H1 (cell line): ENCODE measurements at regions not wholly inside any gene's neighbourhood (a gene's known extent, or its start where the extent isn't known, plus 50 kb on each side); places are given as distances from the start of the nearest gene placed in this dataset.

Source experiments
- CTCF ChIA-PET: fragments of 300-600 bp; sonication (Branson Sonifier 250); formaldehyde crosslinking; loops from one replicate; lab custom pipeline; 2021; ENCODE audit not compliant: partially characterized antibody; lab: Charles Lee
- POLR2A ChIA-PET: fragments of 300-600 bp; sonication (Branson Sonifier 250); formaldehyde crosslinking; loops from one replicate; lab custom pipeline; 2021; ENCODE audit warnings: inconsistent platforms; ENCODE audit not compliant: partially characterized antibody; lab: Charles Lee
- DNase-seq, 2 experiments: peaks; one replicate each; pipeline versions ENCODE4 v3.0.0 to v3.0.0-alpha.2; 2010 to 2022; ENCODE audit warnings: low spot score in 2 of 2, low read depth in 1 of 2, mixed read lengths in 1 of 2
- FAIRE-seq: peaks from 2 replicates; lab custom pipeline; 2011; peaks lifted over from hg19 to GRCh38; lab: Jason Lieb, UNC
- H2AFZ ChIP-seq: 2 replicates; pipeline ENCODE4 v1.8.1; 2012; ENCODE audit warnings: low read length, inconsistent platforms
- H2AK5ac ChIP-seq: 2 replicates; pipeline ENCODE4 v1.6.1; 2013; ENCODE audit warnings: low read depth, low read length
- H2BK120ac ChIP-seq: replicated peaks from 2 replicates; pipeline ENCODE3; 2013; ENCODE audit warnings: low read depth, low read length, inconsistent platforms
- H2BK12ac ChIP-seq: 2 replicates; pipeline ENCODE4 v1.6.1; 2013; ENCODE audit warnings: low read depth, low read length
- H2BK15ac ChIP-seq: 2 replicates; pipeline ENCODE4 v1.6.1; 2013; ENCODE audit warnings: low read length
- H2BK20ac ChIP-seq: 2 replicates; pipeline ENCODE4 v1.6.1; 2013; ENCODE audit warnings: low read length
- H2BK5ac ChIP-seq: 2 replicates; pipeline ENCODE4 v1.6.1; 2013; ENCODE audit warnings: low read depth, low read length
- H3K14ac ChIP-seq: 2 replicates; pipeline ENCODE4 v1.6.1; 2013; ENCODE audit warnings: inconsistent platforms; ENCODE audit not compliant: insufficient read length
- H3K18ac ChIP-seq: 2 replicates; pipeline ENCODE4 v1.6.1; 2013; ENCODE audit warnings: low read length; ENCODE audit errors: extremely low read depth
- H3K23ac ChIP-seq: 2 replicates; pipeline ENCODE4 v1.6.1; 2013; ENCODE audit warnings: inconsistent platforms; ENCODE audit not compliant: insufficient read length
- H3K23me2 ChIP-seq: 2 replicates; pipeline ENCODE4 v1.6.1; 2013; ENCODE audit warnings: low read depth, low read length
- H3K27ac ChIP-seq: 2 replicates; pipeline ENCODE4 v1.6.1; 2011; ENCODE audit warnings: low read depth, low read length, inconsistent platforms
- H3K27me3 ChIP-seq, 4 experiments: replicated peaks in 1 of 4; 1 replicate in 1 of 4; 2 replicates in 3 of 4; pipeline versions ENCODE4 v1.6.1 to v1.8.1; 2011 to 2013; ENCODE audit warnings: low read length in 3 of 4, mild to moderate bottlenecking in 3 of 4, inconsistent platforms in 2 of 4, mixed read lengths in 2 of 4, moderate library complexity in 1 of 4; ENCODE audit not compliant: control insufficient read depth in 3 of 4, insufficient read depth in 3 of 4; ENCODE audit errors: extremely low read depth in 1 of 4
- H3K36me3 ChIP-seq, 4 experiments: 2 replicates each; pipeline versions ENCODE4 v1.6.1 to v1.8.1; 2011 to 2013; ENCODE audit warnings: mild to moderate bottlenecking in 4 of 4, low read length in 3 of 4, moderate library complexity in 2 of 4, control low read depth in 1 of 4, inconsistent platforms in 1 of 4; ENCODE audit not compliant: insufficient read depth in 4 of 4, control insufficient read depth in 2 of 4
- H3K4ac ChIP-seq: replicated peaks from 2 replicates; pipeline ENCODE3; 2013; ENCODE audit warnings: low read length, low read depth, mixed read lengths, inconsistent platforms; ENCODE audit not compliant: insufficient read length
- H3K4me1 ChIP-seq, 4 experiments: replicated peaks in 1 of 4; 1 replicate in 1 of 4; 2 replicates in 3 of 4; pipeline versions ENCODE4 v1.6.1 to v1.8.1; 2011 to 2013; ENCODE audit warnings: low read length in 3 of 4, inconsistent platforms in 2 of 4, mixed read lengths in 1 of 4; ENCODE audit not compliant: insufficient read depth in 4 of 4, control insufficient read depth in 3 of 4
- H3K4me2 ChIP-seq, 2 experiments: 2 replicates each; pipeline versions ENCODE4 v1.6.1 to v1.8.1; 2011 to 2013; ENCODE audit warnings: low read depth in 2 of 2, low read length in 2 of 2, control low read depth in 1 of 2, inconsistent platforms in 1 of 2, mild to moderate bottlenecking in 1 of 2; ENCODE audit not compliant: insufficient read depth in 1 of 2
- H3K4me3 ChIP-seq, 4 experiments: fragments of 200-600, 300-600 bp in 1 of 4; sonication (generic), shearing (Covaris generic), sonication (Bioruptor Twin) in 1 of 4; 2 replicates each; pipeline versions ENCODE4 v1.5.1 to v1.8.1; 2011 to 2016; ENCODE audit warnings: low read length in 4 of 4, low read depth in 3 of 4, control low read depth in 2 of 4, inconsistent platforms in 2 of 4, mild to moderate bottlenecking in 2 of 4, mixed read lengths in 1 of 4, moderate library complexity in 1 of 4; ENCODE audit not compliant: insufficient read depth in 2 of 4; ENCODE audit errors: extremely low read depth in 1 of 4
- H3K56ac ChIP-seq: replicated peaks from 2 replicates; pipeline ENCODE3; 2013; ENCODE audit warnings: low read depth, mild to moderate bottlenecking, mixed read lengths, low read length, inconsistent platforms; ENCODE audit not compliant: insufficient read length
- H3K79me1 ChIP-seq: 2 replicates; pipeline ENCODE4 v1.6.1; 2013; ENCODE audit warnings: low read depth, low read length, control low read depth
- H3K79me2 ChIP-seq, 2 experiments: 2 replicates each; pipeline versions ENCODE4 v1.6.1 to v1.8.1; 2012 to 2013; ENCODE audit warnings: low read length in 2 of 2, mild to moderate bottlenecking in 2 of 2, inconsistent platforms in 1 of 2; ENCODE audit not compliant: insufficient read depth in 2 of 2, control insufficient read depth in 1 of 2
- H3K9ac ChIP-seq, 4 experiments: replicated peaks in 1 of 4; 1 replicate in 1 of 4; 2 replicates in 3 of 4; pipeline versions ENCODE4 v1.6.1 to v1.8.1; 2011 to 2013; ENCODE audit warnings: low read depth in 3 of 4, low read length in 3 of 4, control low read depth in 2 of 4, mild to moderate bottlenecking in 2 of 4, moderate library complexity in 2 of 4, inconsistent platforms in 1 of 4; ENCODE audit errors: extremely low read depth in 1 of 4
- H3K9me3 ChIP-seq, 2 experiments: 2 replicates each; pipeline versions ENCODE4 v1.6.1 to v1.8.1; 2012 to 2013; ENCODE audit warnings: mild to moderate bottlenecking in 2 of 2, moderate library complexity in 2 of 2, control low read depth in 1 of 2, inconsistent platforms in 1 of 2, low read depth in 1 of 2, low read length in 1 of 2, mixed read lengths in 1 of 2; ENCODE audit not compliant: insufficient read depth in 2 of 2
- H4K20me1 ChIP-seq, 2 experiments: replicated peaks in 1 of 2; 2 replicates each; pipeline versions ENCODE3 to v1.8.1; 2011 to 2013; ENCODE audit warnings: inconsistent platforms in 2 of 2, low read length in 2 of 2, mild to moderate bottlenecking in 1 of 2; ENCODE audit not compliant: insufficient read depth in 2 of 2, control insufficient read depth in 1 of 2
- H4K5ac ChIP-seq: 2 replicates; pipeline ENCODE4 v1.6.1; 2013; ENCODE audit warnings: low read length, low read depth, mixed read lengths, inconsistent platforms; ENCODE audit not compliant: insufficient read length
- H4K8ac ChIP-seq: 2 replicates; pipeline ENCODE4 v1.8.0; 2013; ENCODE audit warnings: mild to moderate bottlenecking, moderate library complexity, low read length, inconsistent platforms; ENCODE audit not compliant: insufficient read depth; ENCODE audit errors: extremely low read depth
- H4K91ac ChIP-seq: replicated peaks from 2 replicates; pipeline ENCODE3; 2013; ENCODE audit warnings: low read length, mixed read lengths, inconsistent platforms; ENCODE audit not compliant: insufficient read length
- TAF7 ChIP-seq: optimal IDR thresholded peaks from 2 replicates; pipeline ENCODE3; 2011; ENCODE audit warnings: low read depth, mild to moderate bottlenecking, inconsistent platforms, low read length, moderate library complexity, borderline replicate concordance
- TCF12 ChIP-seq: IDR thresholded peaks from 2 replicates; pipeline ENCODE4 v1.6.1; 2011; ENCODE audit warnings: low read depth, mild to moderate bottlenecking, low read length
- WGBS, 2 experiments: shearing (Covaris generic) in 1 of 2; methylation state at CpG; one replicate each; pipeline versions ENCODE4 v1.1.6 to v1.1.7; 2013 to 2015; ENCODE audit warnings: low lambda C conversion rate in 2 of 2, mixed read lengths in 2 of 2, inconsistent platforms in 1 of 2, low coverage in 1 of 2, missing lambda C conversion rate in 1 of 2; ENCODE audit not compliant: insufficient replicate concordance in 2 of 2, insufficient coverage in 1 of 2, insufficient read length in 1 of 2; ENCODE audit errors: extremely low coverage in 1 of 2, missing lambda C conversion rate in 1 of 2; 5-methylcytosine and 5-hydroxymethylcytosine counted together

DNA sequence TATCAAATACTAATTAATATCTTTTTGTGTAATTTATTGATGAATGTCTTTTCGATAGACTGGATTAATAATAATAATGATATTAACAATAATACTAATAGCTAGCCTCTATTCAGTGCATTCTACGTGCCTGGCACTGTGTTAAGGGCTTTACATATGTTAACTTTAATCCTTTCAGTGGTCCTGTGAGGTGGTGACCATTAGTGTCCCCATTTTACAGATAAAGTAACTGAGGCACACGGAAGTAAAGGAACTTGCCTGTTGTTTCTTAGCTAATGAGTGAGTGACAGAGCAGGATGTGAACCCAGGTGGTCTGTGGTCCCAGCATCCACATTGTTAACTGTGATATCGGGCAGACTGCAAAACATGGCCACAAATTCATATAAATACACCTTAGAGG lies 335.7 kb upstream of the PROX1 start:
- H3K27me3 ChIP-seq = no peaks in the 10 kb centered on the region
- H3K18ac ChIP-seq = no peak overlapping the region
- no peaks in the 10 kb centered on the region for H3K79me1 ChIP-seq
- no peaks in the 10 kb centered on the region for H3K9me3 ChIP-seq
- no peak overlapping the region for H3K56ac ChIP-seq
- H3K4me1 ChIP-seq = peaks cover 0 to 3% (median under 1%) of the 10 kb centered on the region in 4 experiments; a peak in 2 of 7 replicates
- ChIA-PET POLR2A (no interaction called here), CTCF (interaction anchor here (1.2 to 1.5 kb wide), 2 partner anchors 125 to 329 kb away, joined by 3 to 5 read pairs; no protein-coding TSS in a partner anchor)
- DNase-seq = no peak
- H4K91ac ChIP-seq = no peak overlapping the region
- no peak overlapping the region for H2BK5ac ChIP-seq
- WGBS, 2 experiments = 92% methylated on average over 4 of the region's 4 CpGs; no CpG with 5 or more reads in 1 of the 2 experiments
- no peak overlapping the region for H2AK5ac ChIP-seq
- H2BK15ac ChIP-seq = no peak overlapping the region
- no peak overlapping the region for H2AFZ ChIP-seq
- H3K36me3 ChIP-seq = no peaks in the 10 kb centered on the region
- H3K4ac ChIP-seq = no peak overlapping the region
- no peak overlapping the region for H3K4me2 ChIP-seq
- no peak overlapping the region for H4K5ac ChIP-seq
- TF ChIP-seq TAF7 = no peak
- no peak for TF ChIP-seq TCF12
- no peak overlapping the region for H3K4me3 ChIP-seq
- no peak overlapping the region for H4K8ac ChIP-seq
- no peak overlapping the region for H3K9ac ChIP-seq
- no peak overlapping the region for H2BK20ac ChIP-seq
- no peaks in the 10 kb centered on the region for H3K23me2 ChIP-seq
- H2BK12ac ChIP-seq = no peak overlapping the region
- no peak overlapping the region for H3K27ac ChIP-seq
- no peaks in the 10 kb centered on the region for H3K79me2 ChIP-seq
- H3K23ac ChIP-seq = no peak overlapping the region
- no peaks in the 10 kb centered on the region for H4K20me1 ChIP-seq
- FAIRE-seq = no peak
- H2BK120ac ChIP-seq = no peak overlapping the region
- no peak overlapping the region for H3K14ac ChIP-seq
